OCI-LY3 (cell line): ENCODE measurements at regions not wholly inside any gene's neighbourhood (a gene's known extent, or its start where the extent isn't known, plus 50 kb on each side); places are given as distances from the start of the nearest gene placed in this dataset.

Source experiments
- EZH2phosphoT487 ChIP-seq: fragments of 200-600 bp; shearing (Covaris generic); IDR thresholded peaks from 2 replicates; pipeline ENCODE4 v1.6.1; 2018; ENCODE audit warnings: antibody characterized with exemption, mixed run types, low read depth
- TF ChIP-seq, protein P1 (sequence below): fragments of 200-600, 300-600 bp; sonication (generic); IDR thresholded peaks from 2 replicates; pipeline ENCODE4 v1.5.1; 2014; ENCODE audit warnings: antibody characterized with exemption, low read length, low read depth

DNA sequence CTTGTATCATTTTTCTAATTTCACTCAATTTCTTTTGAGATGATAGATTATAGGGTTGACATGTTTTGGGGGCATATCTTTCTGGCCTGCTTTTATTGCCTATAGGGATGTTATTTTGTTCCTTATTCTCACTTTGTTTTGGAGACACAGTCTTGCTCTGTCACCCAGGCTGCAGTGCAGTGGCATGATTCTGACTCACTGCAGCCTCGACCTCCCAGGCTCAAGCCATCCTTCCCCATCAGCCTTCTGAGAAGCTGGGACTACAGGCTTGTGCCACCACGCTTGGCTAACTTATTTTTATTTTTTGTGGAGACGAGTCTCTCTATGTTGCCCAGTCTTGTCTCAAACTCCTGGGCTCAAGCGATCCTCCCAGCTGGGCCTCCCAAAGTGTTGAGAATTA is 72.8 kb upstream of the FAN1 start:
- TF ChIP-seq, protein P1, sequence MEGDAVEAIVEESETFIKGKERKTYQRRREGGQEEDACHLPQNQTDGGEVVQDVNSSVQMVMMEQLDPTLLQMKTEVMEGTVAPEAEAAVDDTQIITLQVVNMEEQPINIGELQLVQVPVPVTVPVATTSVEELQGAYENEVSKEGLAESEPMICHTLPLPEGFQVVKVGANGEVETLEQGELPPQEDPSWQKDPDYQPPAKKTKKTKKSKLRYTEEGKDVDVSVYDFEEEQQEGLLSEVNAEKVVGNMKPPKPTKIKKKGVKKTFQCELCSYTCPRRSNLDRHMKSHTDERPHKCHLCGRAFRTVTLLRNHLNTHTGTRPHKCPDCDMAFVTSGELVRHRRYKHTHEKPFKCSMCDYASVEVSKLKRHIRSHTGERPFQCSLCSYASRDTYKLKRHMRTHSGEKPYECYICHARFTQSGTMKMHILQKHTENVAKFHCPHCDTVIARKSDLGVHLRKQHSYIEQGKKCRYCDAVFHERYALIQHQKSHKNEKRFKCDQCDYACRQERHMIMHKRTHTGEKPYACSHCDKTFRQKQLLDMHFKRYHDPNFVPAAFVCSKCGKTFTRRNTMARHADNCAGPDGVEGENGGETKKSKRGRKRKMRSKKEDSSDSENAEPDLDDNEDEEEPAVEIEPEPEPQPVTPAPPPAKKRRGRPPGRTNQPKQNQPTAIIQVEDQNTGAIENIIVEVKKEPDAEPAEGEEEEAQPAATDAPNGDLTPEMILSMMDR, result no peak
- no peak for TF ChIP-seq EZH2phosphoT487
